Dermis microvascular lymphatic vessel endothelial cell (primary cell): ENCODE measurements at regions not wholly inside any gene's neighbourhood (a gene's known extent, or its start where the extent isn't known, plus 50 kb on each side); places are given as distances from the start of the nearest gene placed in this dataset.

Experiments
- DNase-seq, 2 donors: peaks; one replicate each; pipeline versions ENCODE4 v3.0.0 to v3.0.0-alpha.2; 2010; ENCODE audit warnings: low read depth in 2 of 2

DNA sequence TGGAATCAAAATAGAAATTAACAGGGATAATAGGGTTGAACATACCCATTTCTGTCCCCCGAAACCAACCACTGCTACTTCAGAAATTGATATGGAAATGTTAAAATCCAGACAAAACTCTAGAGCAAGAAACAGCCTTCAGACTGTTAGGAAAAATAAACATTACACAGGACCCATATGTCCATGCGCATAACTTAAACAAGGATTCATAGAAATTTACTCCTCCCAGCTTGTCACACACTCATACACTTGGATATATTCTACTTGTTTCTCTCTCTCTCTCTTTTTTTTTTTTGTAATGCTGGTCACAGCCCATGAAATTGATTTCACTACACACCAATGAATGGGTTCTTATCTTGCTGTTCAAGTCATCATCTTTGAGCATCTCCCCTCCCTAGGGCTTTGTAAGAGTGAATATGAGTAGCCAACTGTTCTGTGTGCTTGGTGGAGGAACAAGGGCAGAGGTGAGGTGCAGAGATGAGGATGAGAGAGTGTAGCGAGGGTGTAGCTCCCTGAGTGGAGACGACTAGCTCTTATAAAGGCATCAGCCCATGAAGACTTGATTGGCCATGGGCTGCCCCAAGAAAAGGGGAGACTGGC is 61.8 kb upstream of the MLN start:
- no peak for DNase-seq

DNA sequence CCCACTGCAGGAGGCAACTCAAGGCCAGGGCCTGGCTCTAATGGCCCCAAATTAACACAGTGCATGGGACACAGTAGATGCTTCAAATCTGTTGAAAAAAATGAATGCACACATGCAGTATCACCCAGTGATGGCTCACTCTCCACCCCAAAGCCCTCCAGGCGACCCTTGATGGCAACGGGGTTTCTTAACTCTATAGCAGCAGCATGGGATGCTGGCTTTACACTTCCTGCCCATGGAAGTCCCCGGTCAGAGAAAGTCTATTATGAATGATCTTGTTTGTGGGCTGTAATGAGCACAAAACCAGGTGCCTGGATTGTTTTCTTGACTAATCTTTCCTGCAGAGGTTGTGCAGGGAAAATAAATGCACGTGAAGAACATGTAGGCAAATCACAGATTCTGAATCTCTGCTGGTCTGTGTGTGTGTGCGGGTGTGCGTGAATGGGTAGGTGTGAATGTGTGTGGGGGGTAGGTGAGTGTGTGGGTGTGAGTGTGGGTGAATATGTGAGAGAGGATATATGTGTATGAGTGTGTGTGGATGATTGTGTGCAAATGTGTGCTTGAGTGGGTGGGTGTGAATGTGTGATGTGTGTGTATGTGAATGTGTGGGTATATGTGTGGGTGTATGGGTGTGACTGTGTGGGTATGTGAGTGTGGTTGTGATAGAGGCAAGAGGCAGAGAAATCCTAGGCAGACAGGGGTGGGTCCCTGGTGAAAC is 60.1 kb upstream of the MLN start:
- DNase-seq = no peak

DNA sequence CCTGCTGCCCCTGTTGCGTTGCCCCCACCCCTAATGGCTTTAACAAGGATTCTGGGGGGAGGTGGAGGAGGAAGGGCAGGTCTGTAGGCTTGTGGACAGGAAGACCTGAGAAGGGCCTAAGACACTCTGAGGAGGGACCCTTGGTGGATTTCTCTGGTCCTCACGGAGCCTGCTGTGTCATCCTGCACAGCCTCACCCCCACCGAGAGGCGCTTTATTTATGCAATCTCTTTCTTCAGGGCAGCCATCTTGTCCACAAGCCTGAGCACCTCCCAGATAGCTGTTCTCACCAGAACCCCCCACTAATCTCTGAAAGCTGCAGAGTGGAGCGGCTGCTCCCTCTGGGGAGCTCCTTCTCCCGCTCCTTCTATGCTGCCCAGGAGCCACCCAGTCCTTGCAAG is 59.3 kb upstream of the MLN start:
- no peak for DNase-seq

DNA sequence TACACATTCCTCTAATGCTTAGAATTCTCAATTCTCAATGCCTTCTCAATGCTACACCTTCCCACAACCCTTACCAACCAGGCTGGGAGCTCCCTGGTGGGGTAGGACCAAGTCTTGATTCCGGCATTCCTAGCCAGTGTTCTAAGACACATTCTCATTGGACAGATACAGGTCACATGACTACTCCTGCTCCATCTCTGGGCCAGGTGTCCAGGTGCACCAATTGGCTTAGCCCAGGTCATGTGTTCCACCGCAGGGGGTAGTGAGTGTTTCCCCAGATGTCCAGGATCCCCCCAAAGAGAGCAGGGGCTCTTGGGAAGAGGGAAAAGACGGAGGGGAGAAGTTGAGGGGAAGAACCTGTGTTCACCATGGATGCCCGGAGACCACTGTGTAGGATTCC is 58.7 kb upstream of the MLN start:
- no peak for DNase-seq

DNA sequence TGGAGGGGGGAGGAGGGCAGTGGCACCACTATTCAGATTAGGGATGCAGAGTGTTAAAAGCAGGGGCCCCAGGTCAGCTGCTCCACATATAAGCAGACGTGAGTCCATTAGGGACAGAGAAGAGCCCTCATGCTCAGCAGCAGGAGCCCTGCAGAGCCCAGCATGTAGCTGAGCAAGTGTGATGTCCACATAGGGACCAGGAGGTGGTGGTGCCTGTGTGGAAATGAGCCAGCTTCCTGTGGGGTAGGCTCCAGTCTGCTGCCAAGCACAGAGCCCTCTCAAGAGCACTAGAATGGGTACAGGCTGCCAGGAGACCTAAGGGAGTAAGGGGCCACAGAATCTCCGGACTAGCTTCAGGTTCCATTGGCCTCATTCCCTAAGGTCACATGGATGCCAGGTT is 57.9 kb upstream of the MLN start:
- DNase-seq = no peak

DNA sequence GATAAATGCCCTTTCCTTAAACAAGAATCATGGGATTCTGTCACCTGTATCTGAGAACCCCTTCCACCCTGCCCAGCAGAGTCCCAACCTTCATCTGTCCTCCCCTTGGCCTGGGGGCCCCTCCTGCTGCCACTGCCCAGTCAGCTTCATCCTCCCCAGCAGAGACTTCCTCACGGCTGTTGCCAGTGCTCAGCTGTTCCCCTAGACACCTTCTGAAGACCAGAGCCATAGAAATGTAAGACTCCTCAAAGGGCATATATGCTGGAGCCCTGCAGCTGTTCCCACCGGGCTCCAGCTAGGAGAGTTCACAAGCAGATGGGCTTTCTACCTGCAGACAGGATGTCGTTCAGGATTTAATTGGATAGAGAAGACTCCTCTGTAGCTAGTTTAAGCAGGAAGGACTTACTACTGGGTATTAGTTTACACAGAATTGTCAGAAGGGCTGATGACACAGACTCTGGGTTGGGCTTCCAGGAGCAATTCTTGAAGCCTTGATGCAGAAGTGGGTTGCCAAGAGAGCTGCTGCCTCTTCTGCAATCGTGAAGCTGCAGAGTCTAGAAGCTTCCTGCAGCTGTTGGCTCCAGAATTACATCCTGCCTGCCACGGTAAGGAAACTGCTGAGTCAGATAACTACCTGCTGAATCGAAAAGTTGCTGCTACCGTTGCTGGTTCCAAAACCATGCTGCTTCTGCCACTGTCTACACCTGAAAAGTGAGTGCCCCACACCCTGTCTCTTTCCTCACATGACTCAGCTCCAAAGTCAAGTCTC is 57.1 kb upstream of the MLN start:
- DNase-seq = peak; percentile 2 to 39

DNA sequence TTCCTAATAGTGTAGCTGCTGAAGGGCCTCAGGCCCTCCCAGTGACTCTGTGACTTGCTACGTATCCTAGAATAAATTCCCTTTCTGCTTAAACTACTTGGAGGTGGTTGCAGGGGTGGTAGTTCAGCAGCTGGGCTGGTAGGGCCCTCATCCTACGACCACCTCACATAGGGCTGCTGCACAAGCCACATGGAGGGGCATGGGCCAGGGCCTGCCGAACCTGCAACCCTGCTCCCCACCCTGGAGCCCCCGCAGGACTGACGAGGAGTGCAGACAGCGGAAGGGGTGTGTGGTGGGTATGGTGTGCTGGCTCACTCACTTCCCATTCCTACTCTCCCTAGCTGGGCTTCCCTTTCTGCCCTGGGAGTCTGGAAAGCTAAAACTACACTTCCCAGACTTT is 56.2 kb upstream of the MLN start:
- DNase-seq = no peak

DNA sequence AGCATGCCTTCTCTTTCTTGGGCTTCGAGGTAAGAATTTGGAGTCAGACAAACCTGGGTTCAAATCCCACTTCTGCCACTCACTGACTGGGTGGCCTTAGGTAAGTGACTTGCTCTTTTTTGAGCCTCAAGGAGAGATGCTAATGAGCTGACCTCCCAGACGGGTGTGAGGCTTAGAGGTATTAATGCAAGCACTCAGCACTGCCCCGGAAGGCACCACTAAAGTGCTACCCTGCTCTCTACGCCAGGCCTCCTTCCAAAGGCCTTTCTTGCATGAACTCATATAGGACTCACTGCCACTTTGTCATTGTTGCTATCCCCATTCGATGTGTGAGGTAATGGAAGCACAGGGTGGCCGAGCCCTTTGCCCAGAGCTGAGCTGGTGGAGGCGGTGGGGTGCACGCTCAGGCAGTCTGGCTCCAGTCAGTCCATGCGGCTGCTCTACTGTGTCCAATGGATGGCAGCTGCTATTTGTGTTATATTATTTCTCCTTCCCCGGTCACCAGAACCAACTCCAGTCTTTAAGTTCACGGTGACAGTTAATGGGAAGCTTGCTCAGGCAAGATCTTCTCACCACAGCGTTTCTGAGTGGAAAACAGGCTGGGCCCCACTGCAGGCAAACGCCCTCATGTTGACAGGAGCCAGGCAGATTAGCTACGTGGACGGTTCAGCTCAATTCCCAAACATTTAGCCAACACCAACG is 55.2 kb upstream of the MLN start:
- no peak for DNase-seq

DNA sequence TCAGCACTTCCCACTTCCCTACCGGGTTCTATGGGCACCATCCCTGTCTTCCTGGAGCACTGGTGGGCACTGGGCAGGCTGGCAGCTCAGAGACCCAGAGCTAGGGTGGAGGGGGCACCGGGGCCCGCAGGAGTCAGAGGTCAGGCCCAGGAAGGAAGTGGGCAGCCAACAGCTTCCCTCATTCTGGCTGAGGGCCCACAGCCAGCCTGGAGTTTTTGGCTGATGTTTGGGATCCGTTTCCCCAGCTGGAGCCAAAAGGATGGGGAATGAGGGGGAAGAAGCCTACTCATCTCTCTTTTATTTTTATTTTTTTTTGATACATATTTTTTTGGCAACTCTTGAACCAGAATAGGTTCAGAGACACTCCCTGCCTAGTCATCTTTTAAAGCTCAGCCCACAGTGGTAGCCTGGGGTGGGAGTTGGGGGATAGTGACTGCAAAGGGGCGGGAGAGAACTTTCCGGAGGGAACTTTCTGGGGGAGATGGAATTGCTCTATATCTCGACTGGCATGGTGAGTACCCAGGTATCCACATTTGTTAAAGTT is 54.2 kb upstream of the MLN start:
- no peak for DNase-seq

DNA sequence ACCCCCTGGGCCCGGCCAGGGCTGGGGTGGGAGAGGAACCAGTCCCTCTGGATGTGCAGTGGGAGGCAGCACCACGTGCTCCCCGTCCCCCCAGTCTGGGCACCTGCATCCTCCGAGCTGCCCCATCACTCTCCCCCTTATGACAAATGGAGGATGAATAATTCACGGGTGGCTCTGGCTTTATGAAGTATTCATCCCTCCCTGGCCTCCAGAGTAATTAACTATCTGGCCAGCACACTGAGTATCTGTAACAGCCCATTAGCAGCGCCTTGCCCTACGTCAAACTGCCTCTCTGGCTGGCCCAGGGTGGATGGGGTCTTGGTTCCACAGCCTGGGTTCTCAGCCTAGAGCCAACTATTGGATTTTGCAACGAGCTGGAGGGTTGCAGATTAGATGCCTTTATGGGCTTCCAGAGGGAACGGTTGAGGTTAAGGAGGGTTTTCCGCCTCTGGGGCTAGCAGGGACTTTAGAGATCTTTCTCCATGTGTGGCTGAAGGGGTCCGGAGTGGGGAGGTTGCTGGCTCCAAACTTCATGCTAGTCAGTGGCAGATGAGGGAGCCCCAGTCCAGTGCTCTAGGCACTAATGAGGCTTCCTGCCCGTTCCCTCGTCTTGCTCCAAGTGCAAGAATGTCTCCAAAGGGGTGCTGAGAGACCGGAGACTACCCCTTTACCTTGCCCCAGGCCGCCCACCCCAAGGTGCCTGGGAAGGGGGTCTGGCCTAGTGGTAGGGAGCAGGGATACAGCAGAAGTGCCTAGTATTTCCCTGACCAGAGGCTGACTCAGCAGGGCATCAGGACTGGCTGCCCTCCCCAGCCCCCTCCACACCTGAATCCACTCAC is 53.5 kb upstream of the MLN start:
- no peak for DNase-seq

DNA sequence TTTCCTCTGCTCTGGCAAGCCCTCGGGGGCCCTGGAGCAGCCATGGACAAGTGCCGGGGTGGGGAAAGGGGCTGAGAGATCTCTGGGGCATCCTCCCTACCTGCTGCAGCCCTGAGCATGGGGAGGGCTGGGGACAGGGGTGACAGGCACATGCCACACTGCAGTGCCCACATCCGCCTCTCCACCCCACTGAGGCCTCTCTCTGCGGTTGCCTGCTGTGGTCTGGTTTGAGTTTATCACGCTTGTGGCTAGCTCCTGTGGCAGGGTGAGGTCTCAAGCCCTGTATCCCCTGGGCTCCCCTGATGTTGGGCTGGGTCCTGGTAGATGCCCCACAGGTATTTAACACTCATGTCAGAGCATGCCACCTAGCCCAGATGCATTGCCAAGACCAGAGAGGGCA is 52.9 kb upstream of the MLN start:
- DNase-seq = no peak

DNA sequence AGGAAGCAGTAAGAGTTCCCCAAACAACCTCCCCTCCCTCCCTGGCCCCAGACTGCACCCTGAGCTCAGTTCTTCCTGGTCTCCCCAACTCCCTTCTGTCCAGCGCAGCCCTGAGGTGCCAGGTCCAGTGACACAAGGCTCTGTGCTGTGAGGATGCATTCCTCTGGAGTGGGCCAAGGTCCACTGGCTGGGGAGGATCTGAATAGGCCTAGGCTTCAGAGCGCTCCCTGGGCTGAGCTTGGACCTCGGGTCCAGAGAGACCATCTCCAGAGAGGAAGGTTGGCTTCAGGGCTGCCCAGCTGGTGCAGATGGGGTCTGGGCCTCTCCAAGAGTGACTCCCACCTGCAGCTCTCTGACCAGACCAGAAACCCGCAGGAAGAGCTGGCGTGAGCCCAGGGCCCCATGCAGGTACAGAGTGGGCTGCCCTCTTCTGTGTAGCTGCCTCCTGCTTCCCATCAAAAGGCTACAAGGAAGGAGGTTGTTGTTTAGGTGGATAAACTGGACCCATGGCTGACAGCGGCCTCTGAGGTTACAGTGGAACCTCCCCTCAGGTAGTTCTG is 52.3 kb upstream of the MLN start:
- DNase-seq = no peak

DNA sequence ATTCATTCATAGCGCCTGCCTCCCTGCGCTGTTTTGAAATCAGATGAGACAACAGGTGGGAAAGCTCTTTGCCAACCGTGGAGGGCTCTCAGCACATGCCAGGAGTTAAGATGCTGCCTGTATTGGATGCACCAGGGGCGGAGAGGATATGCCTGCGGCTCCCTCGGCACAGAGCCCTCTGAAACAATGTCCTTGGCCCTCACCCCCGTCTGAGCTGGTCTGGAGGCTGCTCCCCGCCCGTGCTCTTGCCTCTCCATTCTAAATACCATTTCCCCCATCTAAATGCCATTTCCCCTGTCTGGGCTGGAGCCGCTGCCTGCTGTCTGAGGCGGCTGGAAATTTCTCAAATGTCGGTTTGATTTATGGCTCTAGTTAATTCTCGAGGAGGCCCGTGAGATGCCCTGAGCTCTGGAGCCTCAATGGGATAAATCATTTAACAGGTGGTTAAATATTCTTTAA is 50.8 kb upstream of the MLN start:
- no peak for DNase-seq

DNA sequence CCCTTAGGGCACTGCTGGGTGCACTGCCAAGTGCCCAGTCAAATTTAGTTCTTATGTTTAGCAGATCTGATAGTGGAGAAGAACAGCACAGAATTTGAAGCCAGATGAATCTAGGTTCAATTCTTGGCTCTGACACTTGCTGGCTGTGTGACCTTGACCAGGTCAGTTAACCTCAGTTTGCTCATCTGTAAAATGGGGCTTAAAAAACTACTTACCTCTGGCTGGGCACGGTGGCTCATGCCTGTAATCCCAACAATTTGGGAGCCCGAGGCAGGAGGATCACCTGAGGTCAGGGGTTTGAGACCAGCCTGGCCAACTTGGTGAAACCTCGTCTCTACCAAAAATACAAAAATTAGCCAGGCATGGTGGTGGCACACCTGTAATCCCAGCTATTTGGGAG is 49.9 kb upstream of the MLN start:
- no peak for DNase-seq
